Adrenal gland (tissue), 9 donors: ENCODE measurements at regions not wholly inside any gene's neighbourhood (a gene's known extent, or its start where the extent isn't known, plus 50 kb on each side); places are given as distances from the start of the nearest gene placed in this dataset.

Experiments used
- DNase-seq, 7 donors: peaks; one replicate each; pipeline ENCODE4 v3.0.0-alpha.2; 2019 to 2020
- H3K27ac ChIP-seq, 5 donors: fragments of 200-600 bp; sonication (generic) in 4 of 5; 1 replicate in 3 of 5; 2 replicates in 2 of 5; pipeline versions ENCODE4 v1.5.1 to v1.8.0; 2016 to 2020; ENCODE audit warnings: mild to moderate bottlenecking in 1 of 5
- H3K27me3 ChIP-seq: fragments of 200-600 bp; 2 replicates; pipeline ENCODE4 v1.8.0; 2021
- H3K36me3 ChIP-seq, 2 donors: fragments of 200-600 bp; replicated peaks in 1 of 2; 1 replicate in 1 of 2; 2 replicates in 1 of 2; pipeline versions ENCODE4 v1.5.1 to v1.8.0; 2018 to 2022
- H3K4me1 ChIP-seq, 2 donors: fragments of 200-600 bp; replicated peaks in 1 of 2; 1 replicate in 1 of 2; 2 replicates in 1 of 2; pipeline versions ENCODE4 v1.5.1 to v1.8.0; 2018 to 2021
- H3K4me3 ChIP-seq, 4 donors: fragments of 200-600 bp; sonication (generic) in 3 of 4; one replicate each; pipeline ENCODE4 v1.5.1; 2016 to 2018
- H3K9me3 ChIP-seq, 3 donors: fragments of 200-600 bp; sonication (generic) in 1 of 3; replicated peaks in 1 of 3; 1 replicate in 2 of 3; 2 replicates in 1 of 3; pipeline versions ENCODE4 v1.5.1 to v1.8.0; 2016 to 2021
- POLR2A ChIP-seq, 2 donors: fragments of 450-650 bp; IDR thresholded peaks; one replicate each; pipeline ENCODE4 v1.6.1; 2017; ENCODE audit warnings: antibody characterized with exemption in 2 of 2, mild to moderate bottlenecking in 2 of 2, moderate library complexity in 1 of 2
- WGBS, 4 donors: extraction: QIAGEN DNeasy Blood & Tissue Kit in 2 of 4; methylation state at CpG; one replicate each; pipeline versions ENCODE4 v1.1.5 to v1.1.7; 2013 to 2017; 5-methylcytosine and 5-hydroxymethylcytosine counted together
- intact Hi-C, 2 donors: fragments of 100-400 bp; cut with DNase I; formaldehyde crosslinking; loops; one replicate each; pipeline versions ENCODE4 v1.14.1 to v1.15.0; 2022 to 2023
- TF ChIP-seq, protein P1 (sequence below), 6 experiments: fragments of 450-650 bp in 4 of 6; fragments of 200-600 bp in 2 of 6; sonication (generic) in 1 of 6; IDR thresholded peaks; 1 replicate in 5 of 6; 2 replicates in 1 of 6; pipeline versions ENCODE4 v1.5.1 to v1.8.0; 2016 to 2021; ENCODE audit warnings: antibody characterized with exemption in 6 of 6, mild to moderate bottlenecking in 2 of 6, moderate library complexity in 1 of 6
- donor health status: healthy with polysubstance abuse.
- donor health status: Bipolar disorder and iron deficiency.
- donor health status: DM: yes; HTN: yes; CAD: no.
- donor health status: DM: no; HTN: no; CAD: no.
- donor health status: DM: no; HTN: no; CAD: no.

DNA sequence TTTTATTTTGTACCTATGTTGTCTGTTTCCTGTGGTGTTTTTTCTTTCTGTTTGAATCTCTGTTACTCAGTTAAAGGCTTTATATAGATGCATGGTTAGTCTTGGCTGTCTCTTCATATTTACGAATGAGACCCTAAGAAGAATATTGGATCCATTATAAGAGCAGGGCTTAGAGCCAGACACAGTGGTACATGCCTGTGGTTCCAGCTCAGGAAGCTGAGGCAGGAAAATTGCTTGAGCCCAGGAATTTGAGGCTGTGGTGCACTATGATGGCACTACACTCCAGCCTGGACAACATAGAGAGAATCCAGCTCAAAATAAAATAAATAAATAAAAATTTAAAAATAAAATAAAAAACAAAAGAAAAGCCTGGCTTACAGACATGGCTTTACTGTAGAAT, 211.1 kb downstream of the SOD2 start:
- H3K4me1 ChIP-seq, result no peaks in the 10 kb centered on the region
- no peak for DNase-seq
- WGBS, 4 donors, result 83 to 89% (median 86%) methylated on average over 1 of the region's 1 CpG
- no peak overlapping the region for H3K4me3 ChIP-seq
- intact Hi-C loops, result no loop called here
- no peaks in the 10 kb centered on the region for H3K36me3 ChIP-seq
- H3K9me3 ChIP-seq, result no peaks in the 10 kb centered on the region
- H3K27ac ChIP-seq, result no peak overlapping the region
- H3K27me3 ChIP-seq, result no peaks in the 10 kb centered on the region
- TF ChIP-seq, protein P1, sequence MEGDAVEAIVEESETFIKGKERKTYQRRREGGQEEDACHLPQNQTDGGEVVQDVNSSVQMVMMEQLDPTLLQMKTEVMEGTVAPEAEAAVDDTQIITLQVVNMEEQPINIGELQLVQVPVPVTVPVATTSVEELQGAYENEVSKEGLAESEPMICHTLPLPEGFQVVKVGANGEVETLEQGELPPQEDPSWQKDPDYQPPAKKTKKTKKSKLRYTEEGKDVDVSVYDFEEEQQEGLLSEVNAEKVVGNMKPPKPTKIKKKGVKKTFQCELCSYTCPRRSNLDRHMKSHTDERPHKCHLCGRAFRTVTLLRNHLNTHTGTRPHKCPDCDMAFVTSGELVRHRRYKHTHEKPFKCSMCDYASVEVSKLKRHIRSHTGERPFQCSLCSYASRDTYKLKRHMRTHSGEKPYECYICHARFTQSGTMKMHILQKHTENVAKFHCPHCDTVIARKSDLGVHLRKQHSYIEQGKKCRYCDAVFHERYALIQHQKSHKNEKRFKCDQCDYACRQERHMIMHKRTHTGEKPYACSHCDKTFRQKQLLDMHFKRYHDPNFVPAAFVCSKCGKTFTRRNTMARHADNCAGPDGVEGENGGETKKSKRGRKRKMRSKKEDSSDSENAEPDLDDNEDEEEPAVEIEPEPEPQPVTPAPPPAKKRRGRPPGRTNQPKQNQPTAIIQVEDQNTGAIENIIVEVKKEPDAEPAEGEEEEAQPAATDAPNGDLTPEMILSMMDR (IDR thresholded peaks at IDR 0.05), result no peak
- TF ChIP-seq POLR2A (IDR thresholded peaks at IDR 0.05), result no peak

GRCh38 chr6:159480471-159480870, 212.6 kb downstream of the SOD2 start:
- no peak for TF ChIP-seq POLR2A (IDR thresholded peaks at IDR 0.05)
- TF ChIP-seq, protein P1 (IDR thresholded peaks at IDR 0.05), result no peak
- WGBS, 4 donors, result 75 to 88% (median 84%) methylated on average over 8 of the region's 8 CpGs
- Histone ChIP-seq H3K36me3 (no peaks in the 10 kb centered on the region), H3K9me3 (no peaks in the 10 kb centered on the region), H3K27me3 (no peaks in the 10 kb centered on the region), H3K4me1 (no peaks in the 10 kb centered on the region), H3K4me3 (no peak overlapping the region), H3K27ac (no peak overlapping the region)
- intact Hi-C loops, result no loop called here
- DNase-seq, result no peak

- H3K36me3 ChIP-seq, result no peaks in the 10 kb centered on the region
- no peaks in the 10 kb centered on the region for H3K27me3 ChIP-seq
- no peak for DNase-seq
- H3K9me3 ChIP-seq, result no peaks in the 10 kb centered on the region
- no peak overlapping the region for H3K27ac ChIP-seq
- H3K4me3 ChIP-seq, result no peak overlapping the region
- H3K4me1 ChIP-seq, result no peaks in the 10 kb centered on the region
- TF ChIP-seq, protein P1 (IDR thresholded peaks at IDR 0.05), result no peak
- no peak for TF ChIP-seq POLR2A (IDR thresholded peaks at IDR 0.05)
- intact Hi-C loops, result no loop called here
These were observed 213.9 kb downstream of the SOD2 start for GRCh38 chr6:159479146-159479545.

DNA sequence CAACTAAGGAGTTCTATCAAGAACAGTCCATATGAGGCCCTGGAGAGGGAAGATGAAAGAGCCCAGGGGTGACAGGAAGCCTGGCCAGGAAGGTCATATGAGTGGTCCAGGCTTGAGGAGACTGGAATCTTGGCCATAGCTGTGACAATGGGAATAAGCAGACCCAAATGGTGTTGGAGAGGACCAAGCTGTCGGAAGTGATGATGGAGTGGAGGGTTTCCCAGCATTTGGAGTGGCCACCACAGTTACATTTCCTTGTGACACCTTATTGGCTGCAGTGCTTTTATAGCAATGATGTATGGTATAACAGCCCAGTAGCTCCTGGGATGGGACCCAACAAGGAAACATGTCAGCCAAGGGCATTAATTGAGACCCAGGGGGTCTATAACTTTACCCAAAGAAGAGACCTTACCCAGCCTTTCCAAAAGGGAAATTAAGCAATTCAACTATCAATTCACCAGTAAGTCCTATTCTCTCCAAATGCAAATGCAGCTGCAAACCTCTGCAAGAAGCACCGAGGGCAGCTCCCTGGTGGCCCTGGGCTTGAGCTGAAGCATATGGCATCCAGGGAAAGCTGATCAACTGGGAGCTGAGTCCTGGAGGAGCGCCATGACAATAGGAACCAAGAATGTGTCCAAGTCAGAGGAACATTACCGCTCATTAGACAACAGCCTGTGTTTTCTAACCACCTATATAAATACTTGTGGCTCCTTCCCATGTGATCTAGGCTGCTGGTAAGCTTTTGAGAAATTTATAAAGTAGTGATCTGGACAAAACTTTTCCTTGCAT, 219.4 kb downstream of the SOD2 start:
- Histone ChIP-seq H3K4me1 (no peaks in the 10 kb centered on the region), H3K9me3 (no peaks in the 10 kb centered on the region), H3K36me3 (no peaks in the 10 kb centered on the region), H3K4me3 (no peak overlapping the region), H3K27me3 (no peaks in the 10 kb centered on the region), H3K27ac (no peak overlapping the region)
- 70 to 79% (median 73%) methylated on average over 4 of the region's 4 CpGs for WGBS, 4 donors
- no peak for TF ChIP-seq POLR2A (IDR thresholded peaks at IDR 0.05)
- TF ChIP-seq, protein P1 (IDR thresholded peaks at IDR 0.05), result no peak
- intact Hi-C loops, result no loop called here
- DNase-seq, result peak in 1 of 7 donors; percentile 28
